Gastrocnemius medialis (tissue), 4 donors: ENCODE measurements at regions not wholly inside any gene's neighbourhood (a gene's known extent, or its start where the extent isn't known, plus 50 kb on each side); places are given as distances from the start of the nearest gene placed in this dataset.

Experiments
- ATAC-seq, 2 donors: fragments of 150-250 bp; one replicate each; pipeline ENCODE4 v1.9.1; 2016
- DNase-seq, 2 donors: peaks; one replicate each; pipeline ENCODE4 v3.0.0-alpha.2; 2019
- H3K27ac ChIP-seq, 4 donors: fragments of 200-600 bp; sonication (generic); 1 replicate in 1 of 4; 2 replicates in 3 of 4; pipeline ENCODE4 v1.5.1; 2016 to 2018; ENCODE audit warnings: mild to moderate bottlenecking in 2 of 4, moderate library complexity in 1 of 4
- H3K27me3 ChIP-seq, 3 donors: fragments of 200-600 bp; sonication (generic) in 2 of 3; 1 replicate in 1 of 3; 2 replicates in 2 of 3; pipeline versions ENCODE4 v1.5.1 to v1.6.0; 2016 to 2019; ENCODE audit warnings: mild to moderate bottlenecking in 1 of 3, moderate library complexity in 1 of 3
- H3K36me3 ChIP-seq, 2 donors: fragments of 200-600 bp; sonication (generic) in 1 of 2; one replicate each; pipeline ENCODE4 v1.5.1; 2017 to 2018
- H3K4me1 ChIP-seq, 2 donors: fragments of 200-600 bp; sonication (generic) in 1 of 2; one replicate each; pipeline ENCODE4 v1.5.1; 2016 to 2017; ENCODE audit warnings: mild to moderate bottlenecking in 2 of 2
- H3K4me3 ChIP-seq, 4 donors: fragments of 200-600 bp; sonication (generic) in 3 of 4; 1 replicate in 1 of 4; 2 replicates in 3 of 4; pipeline ENCODE4 v1.5.1; 2016 to 2019; ENCODE audit warnings: mild to moderate bottlenecking in 2 of 4
- H3K9me3 ChIP-seq, 3 donors: fragments of 200-600 bp; sonication (generic) in 2 of 3; 1 replicate in 1 of 3; 2 replicates in 2 of 3; pipeline ENCODE4 v1.5.1; 2016 to 2019
- POLR2A ChIP-seq, 2 donors: fragments of 450-650 bp; IDR thresholded peaks; one replicate each; pipeline ENCODE4 v1.6.1; 2017; ENCODE audit warnings: antibody characterized with exemption in 2 of 2, mild to moderate bottlenecking in 2 of 2, moderate library complexity in 2 of 2
- in situ Hi-C, 4 donors: fragments of 200-750 bp; cut with MboI; loops; one replicate each; pipeline versions ENCODE4 v1.15.0 to v1.8.0; 2017; ENCODE audit warnings: low sequenced_read_pairs in 4 of 4
- intact Hi-C: fragments of 100-400 bp; cut with DNase I; formaldehyde crosslinking; loops from one replicate; pipeline ENCODE4 v1.15.1; 2023; ENCODE audit warnings: low total_unique reads
- TF ChIP-seq, protein P1 (sequence below), 5 experiments: fragments of 450-650 bp in 3 of 5; fragments of 200-600 bp in 2 of 5; sonication (generic) in 2 of 5; IDR thresholded peaks in 4 of 5; conservative IDR thresholded peaks in 1 of 5; 1 replicate in 4 of 5; 2 replicates in 1 of 5; pipeline ENCODE4 v1.5.1; 2016 to 2019; ENCODE audit warnings: antibody characterized with exemption in 5 of 5, mild to moderate bottlenecking in 3 of 5, moderate library complexity in 3 of 5

DNA sequence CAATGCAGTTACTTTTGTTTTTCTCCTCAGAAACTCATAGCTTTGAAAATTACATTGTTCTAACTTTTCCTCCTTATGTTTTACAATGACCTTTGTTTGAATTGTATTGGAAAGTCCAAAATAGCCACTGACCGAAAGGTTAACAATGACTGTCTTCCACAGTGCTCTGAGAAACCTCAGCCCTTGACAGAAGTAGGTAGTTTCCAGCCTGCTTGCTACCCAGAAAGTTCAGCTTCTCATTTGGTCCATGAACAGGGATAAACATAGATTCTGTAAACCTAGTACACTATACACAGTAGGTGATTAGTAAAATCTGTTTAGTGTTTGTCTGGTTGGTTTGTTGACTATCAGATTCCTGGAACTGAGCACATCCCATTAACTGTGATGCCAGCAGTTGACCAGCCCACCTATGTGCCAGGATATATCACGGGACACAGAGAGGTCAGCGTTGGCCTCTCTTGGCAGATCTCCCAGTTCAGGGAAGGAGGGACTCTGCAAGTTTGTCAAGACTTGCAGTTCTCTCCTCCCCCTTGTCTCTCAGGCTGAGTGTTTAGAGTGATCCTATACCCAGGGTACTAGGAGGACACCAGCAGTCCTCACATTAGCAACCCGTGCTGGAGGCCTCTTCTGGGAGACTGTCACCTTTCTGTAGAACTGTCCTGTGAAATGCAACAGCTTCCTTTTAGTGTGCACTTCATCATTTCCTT is 297.6 kb downstream of the ARHGAP12 start:
- Histone ChIP-seq H3K36me3 (no peaks in the 10 kb centered on the region), H3K4me3 (no peak overlapping the region), H3K27ac (peak overlapping the region in 1 of 4 donors; percentile 22), H3K4me1 (no peaks in the 10 kb centered on the region), H3K9me3 (no peaks in the 10 kb centered on the region), H3K27me3 (no peaks in the 10 kb centered on the region)
- intact Hi-C loops (no loop called here), in situ Hi-C loops (no loop called here)
- DNase-seq (peak in 1 of 2 donors; percentile 33), ATAC-seq (peak in 1 of 2 donors; percentile 62)
- TF ChIP-seq POLR2A (IDR thresholded peaks at IDR 0.05), result no peak
- TF ChIP-seq, protein P1, sequence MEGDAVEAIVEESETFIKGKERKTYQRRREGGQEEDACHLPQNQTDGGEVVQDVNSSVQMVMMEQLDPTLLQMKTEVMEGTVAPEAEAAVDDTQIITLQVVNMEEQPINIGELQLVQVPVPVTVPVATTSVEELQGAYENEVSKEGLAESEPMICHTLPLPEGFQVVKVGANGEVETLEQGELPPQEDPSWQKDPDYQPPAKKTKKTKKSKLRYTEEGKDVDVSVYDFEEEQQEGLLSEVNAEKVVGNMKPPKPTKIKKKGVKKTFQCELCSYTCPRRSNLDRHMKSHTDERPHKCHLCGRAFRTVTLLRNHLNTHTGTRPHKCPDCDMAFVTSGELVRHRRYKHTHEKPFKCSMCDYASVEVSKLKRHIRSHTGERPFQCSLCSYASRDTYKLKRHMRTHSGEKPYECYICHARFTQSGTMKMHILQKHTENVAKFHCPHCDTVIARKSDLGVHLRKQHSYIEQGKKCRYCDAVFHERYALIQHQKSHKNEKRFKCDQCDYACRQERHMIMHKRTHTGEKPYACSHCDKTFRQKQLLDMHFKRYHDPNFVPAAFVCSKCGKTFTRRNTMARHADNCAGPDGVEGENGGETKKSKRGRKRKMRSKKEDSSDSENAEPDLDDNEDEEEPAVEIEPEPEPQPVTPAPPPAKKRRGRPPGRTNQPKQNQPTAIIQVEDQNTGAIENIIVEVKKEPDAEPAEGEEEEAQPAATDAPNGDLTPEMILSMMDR (IDR thresholded peaks at IDR 0.05 in 4 of 5, conservative IDR thresholded peaks at IDR 0.05 in 1 of 5), result no peak

DNA sequence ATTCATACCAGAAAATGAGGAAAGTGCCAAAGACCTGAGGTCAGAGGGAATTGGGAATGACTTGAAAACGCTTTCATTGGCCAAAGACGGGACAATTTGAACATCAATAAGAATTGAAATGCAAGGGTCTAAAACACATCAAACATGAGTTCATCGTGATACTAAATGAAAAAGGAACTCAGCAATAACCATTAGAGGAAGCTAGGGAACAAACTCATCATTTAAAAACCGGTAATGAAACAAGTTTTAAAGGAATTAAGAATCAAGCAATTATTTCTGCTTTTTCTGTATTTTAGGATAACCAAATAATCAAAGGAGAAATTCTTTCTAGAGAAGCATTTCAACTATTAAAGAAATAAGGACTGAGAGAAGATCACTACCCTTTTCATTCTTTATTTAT is 303.1 kb downstream of the ARHGAP12 start:
- in situ Hi-C loops (no loop called here), intact Hi-C loops (no loop called here)
- Histone ChIP-seq H3K4me3 (no peak overlapping the region), H3K9me3 (peaks cover 0 to 2% (median 0%) of the 10 kb centered on the region in 3 donors), H3K27me3 (no peaks in the 10 kb centered on the region), H3K27ac (no peak overlapping the region), H3K36me3 (no peaks in the 10 kb centered on the region), H3K4me1 (peaks cover 10 to 14% of the 10 kb centered on the region in 2 donors)
- ATAC-seq, result no peak
- DNase-seq, result no peak
- TF ChIP-seq POLR2A (IDR thresholded peaks at IDR 0.05), result no peak
- TF ChIP-seq, protein P1 (IDR thresholded peaks at IDR 0.05 in 4 of 5, conservative IDR thresholded peaks at IDR 0.05 in 1 of 5), result no peak

- no peaks in the 10 kb centered on the region for H3K36me3 ChIP-seq
- TF ChIP-seq, protein P1 (IDR thresholded peaks at IDR 0.05 in 4 of 5, conservative IDR thresholded peaks at IDR 0.05 in 1 of 5), result no peak
- no peak for TF ChIP-seq POLR2A (IDR thresholded peaks at IDR 0.05)
- in situ Hi-C loops (no loop called here), intact Hi-C loops (loop anchor here (5.0 kb wide), 3 partner anchors 53 to 183 kb away; no protein-coding TSS in a partner anchor)
- H3K27ac ChIP-seq, result peak overlapping the region in 1 of 4 donors; percentile 32
- peaks cover 19 to 22% of the 10 kb centered on the region in 2 donors for H3K4me1 ChIP-seq
- peaks cover 0 to 2% (median 0%) of the 10 kb centered on the region in 3 donors for H3K9me3 ChIP-seq
- no peak for ATAC-seq
- DNase-seq, result no peak
- no peak overlapping the region for H3K4me3 ChIP-seq
- no peaks in the 10 kb centered on the region for H3K27me3 ChIP-seq
These were observed 304.0 kb downstream of the ARHGAP12 start for GRCh38 chr10:31624611-31625010.

DNA sequence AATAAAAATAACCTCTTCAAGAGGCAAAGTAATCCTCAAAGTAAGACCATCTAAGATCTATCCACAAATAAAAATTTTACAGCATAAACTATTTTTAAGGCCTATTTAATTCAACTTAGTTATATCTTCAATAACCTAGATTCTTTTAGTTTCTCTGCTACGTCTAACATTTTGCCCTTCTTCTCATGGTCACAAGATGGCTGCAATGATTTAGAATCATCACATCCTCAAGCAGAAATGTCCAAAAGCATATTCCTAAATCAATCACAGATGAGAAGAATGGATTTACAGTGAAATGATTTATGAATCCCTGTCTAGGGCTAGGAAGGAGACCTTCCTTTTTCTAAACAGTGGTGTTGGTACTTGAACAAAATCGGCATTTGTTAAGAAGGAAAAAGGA is 304.7 kb downstream of the ARHGAP12 start:
- Histone ChIP-seq H3K4me3 (no peak overlapping the region), H3K9me3 (peaks cover 0 to 2% (median 0%) of the 10 kb centered on the region in 3 donors), H3K36me3 (no peaks in the 10 kb centered on the region), H3K27me3 (no peaks in the 10 kb centered on the region), H3K4me1 (peaks cover 26 to 27% of the 10 kb centered on the region in 2 donors), H3K27ac (peak overlapping the region; percentile 22 to 58 (median 30))
- no peak for ATAC-seq
- no peak for DNase-seq
- TF ChIP-seq, protein P1 (IDR thresholded peaks at IDR 0.05 in 4 of 5, conservative IDR thresholded peaks at IDR 0.05 in 1 of 5), result no peak
- no peak for TF ChIP-seq POLR2A (IDR thresholded peaks at IDR 0.05)
- intact Hi-C loops, result loop anchor here (1.0 to 5.0 kb wide), 5 partner anchors 21 to 183 kb away; no protein-coding TSS in a partner anchor
- in situ Hi-C loops, result no loop called here
